MM.1S (cell line): ENCODE measurements at regions not wholly inside any gene's neighbourhood (a gene's known extent, or its start where the extent isn't known, plus 50 kb on each side); places are given as distances from the start of the nearest gene placed in this dataset.

Experiments
- DNase-seq: peaks from one replicate; pipeline ENCODE4 v3.0.0-alpha.2; 2015
- H2AFZ ChIP-seq: fragments of 300-600 bp; sonication (generic); 2 replicates; pipeline ENCODE4 v1.6.0; 2016; ENCODE audit warnings: antibody characterized with exemption, low read length
- H3F3A ChIP-seq: fragments of 300-600 bp; sonication (generic); 2 replicates; pipeline ENCODE4 v1.6.1; 2016; ENCODE audit warnings: mild to moderate bottlenecking, antibody characterized with exemption, low read length, moderate library complexity, mixed read lengths; ENCODE audit not compliant: insufficient read depth
- H3K27ac ChIP-seq: fragments of 300-600 bp; sonication (generic); 2 replicates; pipeline ENCODE4 v1.5.1; 2016; ENCODE audit warnings: mild to moderate bottlenecking, low read length
- H3K27me3 ChIP-seq: fragments of 300-600 bp; sonication (generic); replicated peaks from 2 replicates; pipeline ENCODE4 v1.6.0; 2016; ENCODE audit warnings: low read length; ENCODE audit not compliant: insufficient read depth
- H3K36me3 ChIP-seq: fragments of 300-600 bp; sonication (generic); replicated peaks from 2 replicates; pipeline ENCODE4 v1.6.1; 2016; ENCODE audit warnings: mild to moderate bottlenecking, low read length, mixed read lengths; ENCODE audit not compliant: insufficient read depth
- H3K4me1 ChIP-seq: fragments of 300-600 bp; sonication (generic); 2 replicates; pipeline ENCODE4 v1.6.1; 2016; ENCODE audit warnings: low read length, mixed read lengths
- H3K4me2 ChIP-seq: fragments of 300-600 bp; sonication (generic); 2 replicates; pipeline ENCODE4 v1.6.0; 2016; ENCODE audit warnings: low read depth, low read length
- H3K4me3 ChIP-seq: fragments of 300-600 bp; sonication (generic); 2 replicates; pipeline ENCODE4 v1.5.1; 2016; ENCODE audit warnings: low read length, mixed read lengths
- H3K79me2 ChIP-seq: fragments of 300-600 bp; sonication (generic); 2 replicates; pipeline ENCODE4 v1.6.1; 2016; ENCODE audit warnings: mixed run types, low read length, mixed read lengths
- H3K9ac ChIP-seq: fragments of 300-600 bp; sonication (generic); 2 replicates; pipeline ENCODE4 v1.6.1; 2016; ENCODE audit warnings: low read length, mixed read lengths
- H3K9me2 ChIP-seq: fragments of 300-600 bp; sonication (generic); replicated peaks from 2 replicates; pipeline ENCODE4 v1.6.1; 2016; ENCODE audit warnings: mild to moderate bottlenecking, low read length, mixed read lengths; ENCODE audit not compliant: insufficient read depth
- H3K9me3 ChIP-seq: fragments of 300-600 bp; sonication (generic); replicated peaks from 2 replicates; pipeline ENCODE4 v1.6.1; 2016; ENCODE audit warnings: mild to moderate bottlenecking, low read length, mixed read lengths; ENCODE audit not compliant: insufficient read depth
- H4K20me1 ChIP-seq: fragments of 300-600 bp; sonication (generic); 2 replicates; pipeline ENCODE4 v1.6.1; 2016; ENCODE audit warnings: mild to moderate bottlenecking, low read length, moderate library complexity, mixed read lengths; ENCODE audit not compliant: insufficient read depth
- CTCF ChIP-seq: fragments of 300-600 bp; sonication (generic); IDR thresholded peaks from 2 replicates; pipeline ENCODE4 v1.5.1; 2016; ENCODE audit warnings: antibody characterized with exemption, low read length, mixed read lengths
- EZH2 ChIP-seq: fragments of 300-600 bp; sonication (generic); optimal IDR thresholded peaks from 2 replicates; pipeline ENCODE3; 2017; ENCODE audit warnings: low read depth, mild to moderate bottlenecking, antibody characterized with exemption, low read length, mixed read lengths
- EZH2phosphoT487 ChIP-seq: fragments of 300-600 bp; sonication (generic); IDR thresholded peaks from 2 replicates; pipeline ENCODE4 v1.6.1; 2018; ENCODE audit warnings: antibody characterized with exemption, low read length

GRCh38 chr12:69055280-69055679, 122.3 kb upstream of the CPM start:
- Histone ChIP-seq H3K27ac (no peak overlapping the region), H2AFZ (no peak overlapping the region), H3K4me2 (no peak overlapping the region), H3K4me1 (no peaks in the 10 kb centered on the region), H3K9me2 (no peaks in the 10 kb centered on the region), H3F3A (no peaks in the 10 kb centered on the region), H3K79me2 (no peaks in the 10 kb centered on the region), H3K9ac (no peak overlapping the region), H3K9me3 (no peaks in the 10 kb centered on the region), H3K4me3 (no peak overlapping the region), H4K20me1 (no peaks in the 10 kb centered on the region), H3K36me3 (no peaks in the 10 kb centered on the region), H3K27me3 (no peaks in the 10 kb centered on the region)
- DNase-seq, result no peak
- no peak for TF ChIP-seq EZH2phosphoT487
- no peak for TF ChIP-seq EZH2
- no peak for TF ChIP-seq CTCF

- no peaks in the 10 kb centered on the region for H3K9me2 ChIP-seq
- no peaks in the 10 kb centered on the region for H3K27me3 ChIP-seq
- no peaks in the 10 kb centered on the region for H3F3A ChIP-seq
- H3K79me2 ChIP-seq, result no peaks in the 10 kb centered on the region
- DNase-seq, result no peak
- H2AFZ ChIP-seq, result no peak overlapping the region
- no peak overlapping the region for H3K4me3 ChIP-seq
- H4K20me1 ChIP-seq, result no peaks in the 10 kb centered on the region
- no peak overlapping the region for H3K27ac ChIP-seq
- H3K4me1 ChIP-seq, result no peaks in the 10 kb centered on the region
- TF ChIP-seq EZH2, result no peak
- no peak for TF ChIP-seq EZH2phosphoT487
- TF ChIP-seq CTCF, result no peak
- H3K9ac ChIP-seq, result no peak overlapping the region
- no peaks in the 10 kb centered on the region for H3K36me3 ChIP-seq
- no peaks in the 10 kb centered on the region for H3K9me3 ChIP-seq
- no peak overlapping the region for H3K4me2 ChIP-seq
Observed at GRCh38 chr12:69055706-69056105, 122.7 kb upstream of the CPM start.

GRCh38 chr12:69056743-69057515, 124.0 kb upstream of the CPM start:
- Histone ChIP-seq H2AFZ (no peak overlapping the region), H3K4me1 (no peaks in the 10 kb centered on the region), H3K27me3 (no peaks in the 10 kb centered on the region), H4K20me1 (no peaks in the 10 kb centered on the region), H3K79me2 (no peaks in the 10 kb centered on the region), H3K9ac (no peak overlapping the region), H3K27ac (no peak overlapping the region), H3K9me2 (no peaks in the 10 kb centered on the region), H3K4me3 (no peak overlapping the region), H3K36me3 (no peaks in the 10 kb centered on the region), H3F3A (no peaks in the 10 kb centered on the region), H3K4me2 (no peak overlapping the region), H3K9me3 (no peaks in the 10 kb centered on the region)
- DNase-seq, result no peak
- TF ChIP-seq EZH2 (no peak), EZH2phosphoT487 (no peak), CTCF (no peak)
